ENCODE measurements at regions not wholly inside any gene's neighbourhood (a gene's known extent, or its start where the extent isn't known, plus 50 kb on each side); places are given as distances from the start of the nearest gene placed in this dataset.
"Not testable (repeated sequence)": the region's sequence is repeated elsewhere in the genome, so short reads cannot be mapped to it uniquely, and the experiment has no call there.

GRCh38 chr2:89766141-89766990 is 1074.9 kb downstream of the RPIA start:
- TF ChIP-seq, protein P1, sequence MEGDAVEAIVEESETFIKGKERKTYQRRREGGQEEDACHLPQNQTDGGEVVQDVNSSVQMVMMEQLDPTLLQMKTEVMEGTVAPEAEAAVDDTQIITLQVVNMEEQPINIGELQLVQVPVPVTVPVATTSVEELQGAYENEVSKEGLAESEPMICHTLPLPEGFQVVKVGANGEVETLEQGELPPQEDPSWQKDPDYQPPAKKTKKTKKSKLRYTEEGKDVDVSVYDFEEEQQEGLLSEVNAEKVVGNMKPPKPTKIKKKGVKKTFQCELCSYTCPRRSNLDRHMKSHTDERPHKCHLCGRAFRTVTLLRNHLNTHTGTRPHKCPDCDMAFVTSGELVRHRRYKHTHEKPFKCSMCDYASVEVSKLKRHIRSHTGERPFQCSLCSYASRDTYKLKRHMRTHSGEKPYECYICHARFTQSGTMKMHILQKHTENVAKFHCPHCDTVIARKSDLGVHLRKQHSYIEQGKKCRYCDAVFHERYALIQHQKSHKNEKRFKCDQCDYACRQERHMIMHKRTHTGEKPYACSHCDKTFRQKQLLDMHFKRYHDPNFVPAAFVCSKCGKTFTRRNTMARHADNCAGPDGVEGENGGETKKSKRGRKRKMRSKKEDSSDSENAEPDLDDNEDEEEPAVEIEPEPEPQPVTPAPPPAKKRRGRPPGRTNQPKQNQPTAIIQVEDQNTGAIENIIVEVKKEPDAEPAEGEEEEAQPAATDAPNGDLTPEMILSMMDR (IDR thresholded peaks at IDR 0.05), result not testable (repeated sequence)
- not testable (repeated sequence) for TF ChIP-seq POLR2A (IDR thresholded peaks at IDR 0.05)

Measured in adrenal gland (tissue), 5 donors.